ENCODE measurements at regions not wholly inside any gene's neighbourhood (a gene's known extent, or its start where the extent isn't known, plus 50 kb on each side); places are given as distances from the start of the nearest gene placed in this dataset.

DNA sequence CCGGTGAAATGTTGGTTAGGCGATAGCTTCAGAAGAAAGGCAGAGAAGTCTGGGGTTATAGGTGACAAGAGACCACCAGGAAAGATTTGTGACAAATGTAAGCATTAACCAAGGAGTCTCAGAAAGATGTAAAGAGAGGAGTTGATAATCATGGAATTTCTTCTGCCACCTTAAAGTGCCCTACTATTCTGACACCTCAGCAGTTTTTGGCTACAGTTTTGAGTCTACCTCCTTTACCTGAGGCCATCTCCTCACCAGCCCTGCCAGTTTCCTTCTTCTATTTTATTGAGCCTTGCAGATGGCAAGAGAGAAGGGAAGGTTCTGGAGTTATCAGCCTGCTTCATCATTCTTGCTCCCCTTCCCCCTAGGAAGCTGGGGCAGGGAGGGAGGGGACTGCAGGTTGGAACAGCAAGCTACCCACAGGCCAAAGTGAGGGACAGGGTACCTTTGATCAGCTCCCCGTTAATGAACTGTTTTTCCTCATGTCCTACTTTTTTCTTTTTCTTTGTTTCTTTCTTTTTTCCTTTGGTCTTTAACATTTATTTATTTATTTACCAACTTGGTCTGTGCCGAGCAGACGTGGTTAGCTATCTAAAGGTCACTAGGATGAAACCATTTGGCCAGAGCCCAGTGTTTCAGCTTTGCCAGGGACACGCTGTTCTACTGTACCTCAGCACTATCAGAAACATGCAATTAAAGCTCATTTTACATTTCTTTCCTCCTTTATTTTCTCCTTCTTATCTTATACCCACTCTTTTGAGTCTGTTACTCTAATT, 438.7 kb upstream of the AR start:
- no peaks in the 10 kb centered on the region for H3K36me3 ChIP-seq (ENCODE audit: low read depth, missing control alignments)
- no peaks in the 10 kb centered on the region for H3K27me3 ChIP-seq
- peaks cover 3% of the 10 kb centered on the region for H3K4me1 ChIP-seq
- no peaks in the 10 kb centered on the region for H3K9me3 ChIP-seq
- TF ChIP-seq POLR2A (IDR thresholded peaks at IDR 0.05), result no peak
- TF ChIP-seq CTCF (IDR thresholded peaks at IDR 0.05), result no peak
- peak overlapping the region; percentile 44 to 72 for H3K27ac ChIP-seq
- WGBS, 2 donors, result 26% methylated on average over 6 of the region's 6 CpGs
- intact Hi-C loops (cut with DNase I; ENCODE audit: low total_unique reads), result no loop called here
- no peak overlapping the region for H3K4me3 ChIP-seq
- peak; percentile 81 for DNase-seq

- 54 to 62% methylated on average over 6 of the region's 6 CpGs for WGBS, 2 donors
- TF ChIP-seq CTCF (IDR thresholded peaks at IDR 0.05), result no peak
- no peak for TF ChIP-seq POLR2A (IDR thresholded peaks at IDR 0.05)
- DNase-seq, result no peak
Observed at GRCh38 chrX:67100031-67100884, 443.6 kb upstream of the AR start.

DNA sequence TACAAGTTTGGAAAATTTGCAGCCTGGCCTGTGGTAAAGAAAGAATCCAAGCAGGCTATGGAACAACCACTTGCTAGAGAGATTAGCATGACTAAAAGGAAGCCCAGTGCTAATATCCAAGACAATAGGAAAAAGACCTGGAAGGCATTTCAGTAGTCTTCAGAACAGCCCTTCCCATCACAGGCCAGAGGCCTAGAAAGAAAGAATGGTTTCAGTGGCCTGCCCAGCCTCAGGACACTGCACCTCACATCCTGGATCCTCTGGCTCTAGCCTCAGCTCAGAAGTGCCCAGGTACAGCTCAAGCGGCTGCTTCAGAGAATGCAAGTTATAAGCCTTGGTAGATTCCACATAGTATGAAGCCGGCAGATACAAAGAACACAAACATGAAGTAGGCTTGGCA, 449.8 kb upstream of the AR start:
- no peaks in the 10 kb centered on the region for H3K9me3 ChIP-seq
- H3K27me3 ChIP-seq, result no peaks in the 10 kb centered on the region
- TF ChIP-seq CTCF (IDR thresholded peaks at IDR 0.05) (no peak), POLR2A (IDR thresholded peaks at IDR 0.05) (no peak)
- no peak overlapping the region for H3K4me3 ChIP-seq
- H3K4me1 ChIP-seq, result no peaks in the 10 kb centered on the region
- no peak overlapping the region for H3K27ac ChIP-seq
- intact Hi-C loops (cut with DNase I; ENCODE audit: low total_unique reads), result no loop called here
- H3K36me3 ChIP-seq (ENCODE audit: low read depth, missing control alignments), result no peaks in the 10 kb centered on the region
- WGBS, 2 donors, result 75% methylated on average over 2 of the region's 2 CpGs; no CpG with 5 or more reads in 1 of the 2 donors
- DNase-seq, result no peak

More at GRCh38 chrX:67100031-67100884, 443.6 kb upstream of the AR start:
- intact Hi-C loops (cut with DNase I; ENCODE audit: low total_unique reads), result no loop called here
- Histone ChIP-seq H3K36me3 (ENCODE audit: low read depth, missing control alignments) (no peaks in the 10 kb centered on the region), H3K27ac (no peak overlapping the region), H3K9me3 (no peaks in the 10 kb centered on the region), H3K4me1 (peaks cover 3% of the 10 kb centered on the region), H3K27me3 (no peaks in the 10 kb centered on the region), H3K4me3 (no peak overlapping the region)

DNA sequence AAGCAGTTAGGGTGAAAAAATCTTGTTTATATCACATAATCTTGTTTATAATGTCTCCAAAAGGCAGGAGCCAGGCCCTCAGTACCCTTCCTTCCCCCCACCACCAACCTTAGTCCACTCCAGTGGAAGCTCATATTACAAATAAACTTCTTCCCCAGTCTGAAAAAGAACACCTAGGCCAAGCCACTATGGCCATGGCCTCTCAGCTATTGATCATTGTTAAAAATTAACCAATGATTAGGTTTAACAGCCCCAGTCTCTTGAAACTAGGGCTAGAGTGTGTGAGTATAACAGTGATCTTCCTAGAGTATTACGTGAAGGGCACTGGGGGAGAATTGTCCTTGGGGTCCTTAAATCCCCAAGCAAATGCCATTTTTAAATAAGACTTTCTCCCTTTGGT, 411.9 kb upstream of the EDA2R start:
- intact Hi-C loops (cut with DNase I; ENCODE audit: low total_unique reads), result no loop called here
- Histone ChIP-seq H3K27ac (no peak overlapping the region), H3K9me3 (no peaks in the 10 kb centered on the region), H3K4me1 (no peaks in the 10 kb centered on the region), H3K36me3 (ENCODE audit: low read depth, missing control alignments) (no peaks in the 10 kb centered on the region), H3K4me3 (no peak overlapping the region), H3K27me3 (no peaks in the 10 kb centered on the region)
- 79 to 82% methylated on average over 1 of the region's 1 CpG for WGBS, 2 donors
- no peak for DNase-seq
- no peak for TF ChIP-seq POLR2A (IDR thresholded peaks at IDR 0.05)
- TF ChIP-seq CTCF (IDR thresholded peaks at IDR 0.05), result no peak
